SJCRH30 (cell line): ENCODE measurements at regions not wholly inside any gene's neighbourhood (a gene's known extent, or its start where the extent isn't known, plus 50 kb on each side); places are given as distances from the start of the nearest gene placed in this dataset.

Experiments used
- DNase-seq, 2 experiments: peaks; one replicate each; pipeline ENCODE4 v3.0.0-alpha.2; 2015 to 2020
- H3K27ac ChIP-seq: fragments of 250-450 bp; sonication (Bioruptor Pico); 2 replicates; pipeline ENCODE4 v1.5.1; 2020; ENCODE audit warnings: mild to moderate bottlenecking, moderate library complexity
- H3K27me3 ChIP-seq: fragments of 250-450 bp; sonication (Bioruptor Pico); 2 replicates; pipeline ENCODE4 v1.5.1; 2020; ENCODE audit warnings: mild to moderate bottlenecking, moderate library complexity
- H3K36me3 ChIP-seq: fragments of 250-450 bp; sonication (Bioruptor Pico); 2 replicates; pipeline ENCODE4 v1.5.1; 2020; ENCODE audit warnings: mild to moderate bottlenecking, moderate library complexity
- H3K4me1 ChIP-seq: fragments of 250-450 bp; sonication (Bioruptor Pico); 2 replicates; pipeline ENCODE4 v1.5.1; 2020; ENCODE audit warnings: mild to moderate bottlenecking, moderate library complexity
- H3K4me3 ChIP-seq: fragments of 250-450 bp; sonication (Bioruptor Pico); 2 replicates; pipeline ENCODE4 v1.5.1; 2020; ENCODE audit warnings: mild to moderate bottlenecking, moderate library complexity
- H3K9me3 ChIP-seq: fragments of 250-450 bp; sonication (Bioruptor Pico); replicated peaks from 2 replicates; pipeline ENCODE4 v1.5.1; 2020; ENCODE audit warnings: mild to moderate bottlenecking, moderate library complexity

DNA sequence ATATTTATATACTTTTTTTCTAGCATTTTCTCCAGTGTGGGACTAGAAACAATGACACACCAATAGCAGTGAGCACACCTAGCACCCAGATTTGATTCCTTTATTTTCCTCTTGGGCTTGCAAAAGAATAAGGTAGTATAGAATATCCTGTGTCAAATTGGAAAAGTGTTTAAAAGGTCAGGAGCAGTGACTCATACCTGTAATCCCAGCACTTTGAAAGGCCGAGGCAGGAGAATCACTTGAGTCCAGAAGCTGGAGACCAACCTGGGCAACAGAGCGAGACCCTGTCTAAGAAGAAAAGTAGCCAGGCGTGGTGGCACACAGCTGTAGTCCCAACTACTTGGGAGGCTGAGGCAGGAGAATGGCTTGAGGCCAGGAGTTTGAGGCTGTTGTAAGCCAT, 53.8 kb upstream of the SGPP1 start:
- H3K4me3 ChIP-seq = no peak overlapping the region
- H3K9me3 ChIP-seq = no peaks in the 10 kb centered on the region
- H3K27ac ChIP-seq = no peak overlapping the region
- H3K4me1 ChIP-seq = peaks cover 2% of the 10 kb centered on the region; the same call in 1 of the 2 replicates
- no peak for DNase-seq
- no peaks in the 10 kb centered on the region for H3K27me3 ChIP-seq
- H3K36me3 ChIP-seq = no peaks in the 10 kb centered on the region

- no peaks in the 10 kb centered on the region for H3K36me3 ChIP-seq
Observed at GRCh38 chr14:63782683-63783389, 55.0 kb upstream of the SGPP1 start.

DNA sequence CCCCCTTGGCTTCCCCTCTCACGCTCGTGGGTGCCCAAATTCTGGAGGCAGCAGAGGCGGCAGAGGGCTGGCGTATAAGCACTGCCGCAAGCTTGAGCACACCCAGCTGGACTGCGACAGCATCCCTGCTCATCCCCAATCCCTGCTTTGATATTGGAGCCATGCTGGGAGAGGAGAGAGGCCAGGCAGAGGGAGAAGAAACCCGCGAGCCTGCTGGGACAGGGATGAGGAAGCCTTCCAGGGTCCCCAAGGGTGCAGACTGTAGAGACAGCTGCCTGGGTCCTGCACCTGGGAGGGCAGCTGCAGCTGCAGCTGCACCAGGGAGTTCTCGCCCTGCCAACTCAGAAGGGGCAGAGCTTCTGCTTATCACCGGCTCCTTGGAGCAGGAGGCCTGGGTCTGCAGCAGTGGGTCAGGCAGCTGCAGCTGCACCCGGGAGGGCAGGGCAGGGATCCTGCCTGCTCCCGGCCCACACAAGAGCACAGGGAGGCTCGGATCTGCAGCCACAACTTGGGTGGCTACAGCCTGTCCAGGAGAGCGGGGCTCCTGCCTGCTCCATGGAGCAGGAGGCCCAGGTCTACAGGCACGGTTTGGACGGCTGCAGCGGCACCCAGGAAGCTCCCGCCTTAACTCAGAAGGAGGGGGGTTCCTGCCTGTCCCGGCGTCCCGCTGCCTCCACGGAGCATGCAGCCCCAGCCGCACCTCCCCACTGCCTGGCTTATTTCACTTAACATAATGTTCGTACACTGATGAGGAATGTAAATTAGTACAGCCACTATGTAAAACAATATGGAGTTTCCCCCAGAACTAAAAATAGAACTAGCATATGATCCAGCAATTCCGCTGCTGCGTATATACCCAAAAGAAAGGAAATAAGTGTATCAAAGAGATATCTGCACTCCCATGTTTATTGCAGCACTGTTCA, 60.4 kb upstream of the SGPP1 start:
- H3K27ac ChIP-seq = peak overlapping the region; percentile 61
- H3K27me3 ChIP-seq = no peaks in the 10 kb centered on the region
- DNase-seq = peak; percentile 76
- no peaks in the 10 kb centered on the region for H3K36me3 ChIP-seq
- peak overlapping the region; percentile 55 for H3K4me3 ChIP-seq
- peaks cover 12% of the 10 kb centered on the region for H3K4me1 ChIP-seq
- no peaks in the 10 kb centered on the region for H3K9me3 ChIP-seq

More at GRCh38 chr14:63782683-63783389, 55.0 kb upstream of the SGPP1 start:
- Histone ChIP-seq H3K4me3 (no peak overlapping the region), H3K9me3 (no peaks in the 10 kb centered on the region), H3K27me3 (no peaks in the 10 kb centered on the region), H3K4me1 (no peaks in the 10 kb centered on the region), H3K27ac (no peak overlapping the region)
- no peak for DNase-seq

- no peak for DNase-seq
- Histone ChIP-seq H3K4me3 (no peak overlapping the region), H3K36me3 (no peaks in the 10 kb centered on the region), H3K4me1 (peaks cover 12% of the 10 kb centered on the region), H3K9me3 (no peaks in the 10 kb centered on the region), H3K27me3 (no peaks in the 10 kb centered on the region), H3K27ac (no peak overlapping the region)
Observed at GRCh38 chr14:63793376-63793775, 59.4 kb upstream of the SYNE2 start.

GRCh38 chr14:63795532-63795931, 57.3 kb upstream of the SYNE2 start:
- H3K4me1 ChIP-seq = no peaks in the 10 kb centered on the region; the same call in none of the 2 replicates
- no peaks in the 10 kb centered on the region for H3K9me3 ChIP-seq
- no peak overlapping the region for H3K27ac ChIP-seq
- no peaks in the 10 kb centered on the region for H3K27me3 ChIP-seq
- no peak for DNase-seq
- no peak overlapping the region for H3K4me3 ChIP-seq
- no peaks in the 10 kb centered on the region for H3K36me3 ChIP-seq

DNA sequence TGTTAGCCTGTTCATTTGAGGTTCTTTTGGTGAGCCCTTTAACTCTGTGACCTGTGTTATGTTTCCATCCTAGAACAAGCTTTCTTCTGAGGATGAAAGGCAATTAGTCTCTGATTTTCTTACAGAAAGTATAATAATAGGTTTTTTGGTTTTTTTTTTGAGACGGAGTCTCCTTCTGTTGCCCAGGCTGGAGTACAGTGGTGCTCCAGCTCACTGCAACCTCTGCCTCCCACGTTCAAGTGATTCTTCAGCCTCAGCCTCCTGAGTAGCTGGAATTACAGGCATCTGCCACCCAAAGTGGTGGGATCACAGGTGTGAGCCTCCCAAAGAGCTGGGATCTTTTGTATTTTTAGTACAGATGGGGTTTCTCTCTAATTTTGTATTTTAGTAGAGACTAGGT, 52.7 kb upstream of the SYNE2 start:
- H3K27me3 ChIP-seq = no peaks in the 10 kb centered on the region
- H3K9me3 ChIP-seq = no peaks in the 10 kb centered on the region
- no peaks in the 10 kb centered on the region; the same call in 1 of the 2 replicates for H3K4me1 ChIP-seq
- DNase-seq = no peak
- no peak overlapping the region for H3K27ac ChIP-seq
- H3K36me3 ChIP-seq = no peaks in the 10 kb centered on the region
- no peak overlapping the region for H3K4me3 ChIP-seq

- no peak for DNase-seq
- no peaks in the 10 kb centered on the region for H3K27me3 ChIP-seq
Observed at GRCh38 chr14:63800651-63801375, 52.0 kb upstream of the SYNE2 start.

More at GRCh38 chr14:63800651-63801375, 52.0 kb upstream of the SYNE2 start:
- H3K4me1 ChIP-seq = no peaks in the 10 kb centered on the region; the same call in 1 of the 2 replicates
- no peaks in the 10 kb centered on the region for H3K9me3 ChIP-seq
- H3K4me3 ChIP-seq = no peak overlapping the region
- H3K27ac ChIP-seq = no peak overlapping the region
- H3K36me3 ChIP-seq = no peaks in the 10 kb centered on the region
